Pons (tissue), 1 donor: ENCODE measurements at regions not wholly inside any gene's neighbourhood (a gene's known extent, or its start where the extent isn't known, plus 50 kb on each side); places are given as distances from the start of the nearest gene placed in this dataset.

Experiments
- DNase-seq: peaks from one replicate; pipeline ENCODE4 v3.0.0-alpha.2; 2016; ENCODE audit warnings: low spot score

GRCh38 chr9:88229434-88229833, 91.2 kb upstream of the SPATA31C2 start:
- DNase-seq: no peak

- no peak for DNase-seq
Observed at GRCh38 chr9:88224938-88225337, 86.7 kb upstream of the SPATA31C2 start.

- peak; percentile 8 for DNase-seq
Observed at GRCh38 chr9:88221105-88221504, 82.8 kb upstream of the SPATA31C2 start.

GRCh38 chr9:88220652-88221051, 82.4 kb upstream of the SPATA31C2 start:
- DNase-seq: no peak

- DNase-seq: no peak
Observed at GRCh38 chr9:88219601-88220000, 81.3 kb upstream of the SPATA31C2 start.

GRCh38 chr9:88218726-88219125, 80.5 kb upstream of the SPATA31C2 start:
- no peak for DNase-seq

GRCh38 chr9:88216126-88216995, 78.1 kb upstream of the SPATA31C2 start:
- no peak for DNase-seq

GRCh38 chr9:88215196-88216125, 77.2 kb upstream of the SPATA31C2 start:
- DNase-seq: no peak

GRCh38 chr9:88202321-88202720, 64.0 kb upstream of the SPATA31C2 start:
- DNase-seq: no peak

GRCh38 chr9:88198341-88198807, 60.1 kb upstream of the SPATA31C2 start:
- no peak for DNase-seq

GRCh38 chr9:88197781-88198340, 59.6 kb upstream of the SPATA31C2 start:
- DNase-seq: no peak

- DNase-seq: peak; percentile 11
Observed at GRCh38 chr9:88197016-88197415, 58.7 kb upstream of the SPATA31C2 start.

- DNase-seq: no peak
Observed at GRCh38 chr9:88196142-88196790, 58.0 kb upstream of the SPATA31C2 start.

GRCh38 chr9:88193766-88194165, 55.5 kb upstream of the SPATA31C2 start:
- DNase-seq: no peak

- no peak for DNase-seq
Observed at GRCh38 chr9:88191456-88191855, 53.2 kb upstream of the SPATA31C2 start.

- no peak for DNase-seq
Observed at GRCh38 chr9:88189371-88189770, 51.1 kb upstream of the SPATA31C2 start.
